LNCaP clone FGC (cell line): ENCODE measurements at regions not wholly inside any gene's neighbourhood (a gene's known extent, or its start where the extent isn't known, plus 50 kb on each side); places are given as distances from the start of the nearest gene placed in this dataset.

Experiments
- DNase-seq: peaks from one replicate; pipeline ENCODE4 v3.0.0-alpha.2; 2011; ENCODE audit warnings: low read depth
- H3K4me3 ChIP-seq: 2 replicates; pipeline ENCODE4 v1.5.1; 2011; ENCODE audit warnings: mild to moderate bottlenecking, low read depth, low read length, control low read depth
- TF ChIP-seq, protein P1 (sequence below): IDR thresholded peaks from 2 replicates; pipeline ENCODE4 v1.5.1; 2012; ENCODE audit warnings: mild to moderate bottlenecking; ENCODE audit not compliant: control insufficient read depth, insufficient read depth; ENCODE audit errors: extremely low read depth

DNA sequence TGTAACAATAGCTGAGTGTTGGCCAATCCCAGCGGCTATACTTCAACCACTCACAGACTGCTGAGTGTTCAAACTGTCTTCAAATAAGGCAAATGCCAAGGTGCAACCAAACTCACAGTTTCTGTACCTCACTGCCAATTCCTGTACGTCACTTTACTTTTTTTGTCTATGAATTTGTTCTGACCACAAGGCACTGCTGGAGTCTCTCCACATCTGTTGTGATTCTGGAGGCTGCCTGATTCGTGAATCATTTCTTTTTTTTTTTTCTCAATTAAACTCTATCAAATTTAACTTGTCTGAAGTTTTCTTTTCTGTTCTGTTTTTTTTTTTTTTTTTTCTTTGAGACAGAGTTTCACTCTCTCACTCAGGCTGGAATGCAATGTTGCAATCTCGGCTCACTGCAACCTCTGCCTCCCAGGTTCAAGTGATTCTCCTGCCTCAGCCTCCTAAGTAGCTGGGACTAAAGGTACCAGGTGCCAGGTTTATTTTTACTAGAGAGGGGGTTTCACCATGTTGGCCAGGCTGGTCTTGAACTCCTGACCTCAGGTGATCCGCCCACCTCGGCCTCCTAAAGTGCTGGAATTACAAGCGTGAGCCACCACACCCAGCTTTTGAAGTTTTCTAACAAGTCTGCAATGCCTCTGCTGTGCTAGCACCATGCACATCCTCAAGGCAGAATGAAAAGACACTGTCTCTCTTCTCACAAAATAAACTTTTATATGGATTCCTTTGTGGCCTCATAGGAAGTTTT lies 401.7 kb downstream of the IRS2 start:
- TF ChIP-seq, protein P1, sequence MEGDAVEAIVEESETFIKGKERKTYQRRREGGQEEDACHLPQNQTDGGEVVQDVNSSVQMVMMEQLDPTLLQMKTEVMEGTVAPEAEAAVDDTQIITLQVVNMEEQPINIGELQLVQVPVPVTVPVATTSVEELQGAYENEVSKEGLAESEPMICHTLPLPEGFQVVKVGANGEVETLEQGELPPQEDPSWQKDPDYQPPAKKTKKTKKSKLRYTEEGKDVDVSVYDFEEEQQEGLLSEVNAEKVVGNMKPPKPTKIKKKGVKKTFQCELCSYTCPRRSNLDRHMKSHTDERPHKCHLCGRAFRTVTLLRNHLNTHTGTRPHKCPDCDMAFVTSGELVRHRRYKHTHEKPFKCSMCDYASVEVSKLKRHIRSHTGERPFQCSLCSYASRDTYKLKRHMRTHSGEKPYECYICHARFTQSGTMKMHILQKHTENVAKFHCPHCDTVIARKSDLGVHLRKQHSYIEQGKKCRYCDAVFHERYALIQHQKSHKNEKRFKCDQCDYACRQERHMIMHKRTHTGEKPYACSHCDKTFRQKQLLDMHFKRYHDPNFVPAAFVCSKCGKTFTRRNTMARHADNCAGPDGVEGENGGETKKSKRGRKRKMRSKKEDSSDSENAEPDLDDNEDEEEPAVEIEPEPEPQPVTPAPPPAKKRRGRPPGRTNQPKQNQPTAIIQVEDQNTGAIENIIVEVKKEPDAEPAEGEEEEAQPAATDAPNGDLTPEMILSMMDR = no peak
- no peak for DNase-seq
- no peak overlapping the region for H3K4me3 ChIP-seq

DNA sequence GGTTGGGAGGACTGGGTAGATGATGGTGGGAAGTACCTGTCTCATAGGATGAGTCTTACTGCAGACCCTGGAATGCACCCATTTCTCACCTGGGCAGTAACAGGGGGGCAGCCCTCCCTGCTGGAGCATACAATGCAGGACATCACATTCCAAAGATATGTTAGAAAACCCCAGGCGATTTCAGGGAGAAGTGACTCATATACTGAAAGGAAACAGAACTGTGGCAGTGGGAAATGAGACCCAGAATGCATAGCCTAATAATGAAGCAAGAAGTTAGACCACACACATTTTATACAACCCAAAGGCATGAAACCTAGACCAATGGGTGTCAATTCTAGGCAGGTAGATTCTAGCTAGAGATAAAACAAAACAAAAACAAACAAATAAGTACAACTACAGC lies 402.7 kb downstream of the IRS2 start:
- DNase-seq = no peak
- TF ChIP-seq, protein P1 = no peak
- no peak overlapping the region for H3K4me3 ChIP-seq

DNA sequence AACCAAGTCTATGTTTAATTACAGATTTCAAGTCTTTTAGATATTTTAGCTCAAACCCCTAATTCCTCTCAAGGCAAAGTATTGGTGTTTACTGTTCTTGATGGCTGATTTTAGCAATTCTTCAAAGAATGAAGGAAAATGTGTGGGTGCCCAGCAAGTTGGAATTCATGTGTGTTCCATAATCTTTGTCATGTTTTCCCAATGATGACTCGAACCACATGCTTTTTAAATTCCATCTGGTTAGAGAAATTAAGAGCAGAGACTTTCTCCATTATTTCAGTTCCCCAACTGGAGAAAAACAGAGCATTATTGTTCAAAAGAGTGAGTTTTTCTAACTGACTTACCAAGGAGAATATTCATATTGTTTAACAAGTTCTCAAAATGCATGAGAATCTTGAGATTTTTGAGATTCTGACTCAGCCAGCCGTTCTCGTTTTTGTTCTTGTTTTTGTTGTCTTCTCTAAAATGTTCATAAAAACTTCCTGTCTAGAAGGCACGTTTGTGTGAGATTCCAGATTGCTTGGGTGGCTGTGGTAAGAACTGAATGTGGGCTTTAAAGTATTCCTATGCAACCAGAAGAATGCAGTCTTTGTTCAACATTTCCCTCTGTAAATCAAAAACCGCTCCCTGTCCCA lies 404.7 kb downstream of the IRS2 start:
- no peak for DNase-seq

DNA sequence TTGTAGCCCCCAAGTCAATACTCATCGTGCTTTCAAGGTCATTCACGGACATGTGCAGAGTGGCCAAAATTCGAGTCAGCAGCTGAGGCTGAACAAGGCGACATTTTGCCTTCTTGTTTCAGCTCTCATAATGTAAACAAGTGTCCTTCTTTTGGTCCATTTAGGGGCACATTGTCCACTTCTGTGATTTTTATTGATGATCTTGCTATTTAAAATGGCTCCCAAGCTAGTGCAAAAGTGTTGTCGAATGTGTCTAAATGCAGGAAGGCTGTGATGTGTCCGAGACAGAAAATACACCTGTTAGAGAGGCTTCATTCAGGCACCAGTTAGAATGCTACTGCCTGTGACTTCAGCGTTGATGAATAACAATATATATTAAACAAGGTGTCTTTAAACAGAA lies 405.9 kb downstream of the IRS2 start:
- TF ChIP-seq, protein P1 = no peak
- H3K4me3 ChIP-seq = no peak overlapping the region
- no peak for DNase-seq

More for the DNA sequence above, 404.7 kb downstream of the IRS2 start:
- H3K4me3 ChIP-seq = no peak overlapping the region
- TF ChIP-seq, protein P1 = no peak

DNA sequence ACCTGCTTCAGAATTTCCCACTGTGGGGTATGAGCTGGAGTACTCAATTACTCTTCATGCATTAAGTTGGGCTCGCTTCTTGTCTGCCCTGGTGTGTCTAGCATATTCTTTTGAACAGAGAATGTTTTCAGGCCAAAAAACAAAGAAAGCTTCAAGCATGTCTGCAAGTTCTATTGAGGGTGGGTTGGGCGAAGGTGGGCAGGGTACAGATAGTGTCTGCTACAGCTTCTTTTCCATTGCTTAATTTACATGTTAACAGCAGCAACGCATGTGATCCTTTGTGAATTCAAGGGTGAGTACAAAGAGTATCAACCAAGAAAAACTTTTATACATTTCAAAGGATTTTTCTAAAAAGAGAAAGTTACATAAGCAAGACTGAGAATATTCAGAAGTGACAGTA lies 406.5 kb downstream of the IRS2 start:
- no peak overlapping the region for H3K4me3 ChIP-seq
- TF ChIP-seq, protein P1 = no peak
- DNase-seq = no peak

DNA sequence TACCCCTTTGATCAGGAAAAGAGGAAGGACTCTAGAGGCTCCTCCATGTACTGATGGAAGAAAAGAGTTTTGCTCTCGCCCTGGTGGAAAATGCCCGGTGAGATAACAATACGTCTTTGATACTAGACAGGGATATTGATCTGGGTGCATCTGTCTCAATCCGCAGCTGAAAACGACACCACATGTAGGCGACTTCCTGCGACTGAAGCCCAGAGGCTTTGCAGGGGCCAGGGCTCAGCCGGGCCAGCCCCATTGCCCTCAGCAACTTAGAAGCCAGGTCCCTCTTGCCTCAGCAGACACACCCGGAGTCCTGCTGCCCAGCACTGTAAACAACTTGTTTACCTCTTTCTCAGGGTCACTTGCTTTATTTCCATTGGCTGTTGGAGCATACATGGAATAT lies 409.4 kb downstream of the IRS2 start:
- no peak for DNase-seq
- no peak overlapping the region for H3K4me3 ChIP-seq
- TF ChIP-seq, protein P1 = no peak
